GM18868 (cell line): ENCODE measurements at regions not wholly inside any gene's neighbourhood (a gene's known extent, or its start where the extent isn't known, plus 50 kb on each side); places are given as distances from the start of the nearest gene placed in this dataset.
"Not testable (repeated sequence)": the region's sequence is repeated elsewhere in the genome, so short reads cannot be mapped to it uniquely, and the experiment has no call there.

Experiments used
- ATAC-seq: cut with Tn5 transposase; IDR thresholded peaks from one replicate; pipeline ENCODE4 v1.9.1; 2021; ENCODE audit warnings: mild to moderate bottlenecking, moderate library complexity; ENCODE audit not compliant: unreplicated experiment

GRCh38 chr3:34046154-34046553, 247.7 kb downstream of the PDCD6IP start:
- ATAC-seq = no peak

GRCh38 chr3:34053626-34054025, 255.2 kb downstream of the PDCD6IP start:
- ATAC-seq = no peak

GRCh38 chr3:34056181-34056910, 257.9 kb downstream of the PDCD6IP start:
- peak; percentile 11 for ATAC-seq

GRCh38 chr3:34056951-34057390, 258.5 kb downstream of the PDCD6IP start:
- ATAC-seq = peak; percentile 92

GRCh38 chr3:34060995-34061394, 262.6 kb downstream of the PDCD6IP start:
- ATAC-seq = not testable (repeated sequence)

GRCh38 chr3:34065901-34066300, 267.5 kb downstream of the PDCD6IP start:
- ATAC-seq = no peak

- no peak for ATAC-seq
Observed at GRCh38 chr3:34066328-34066727, 267.9 kb downstream of the PDCD6IP start.

- ATAC-seq = no peak
Observed at GRCh38 chr3:34066999-34067398, 268.6 kb downstream of the PDCD6IP start.

GRCh38 chr3:34067536-34068051, 269.2 kb downstream of the PDCD6IP start:
- peak; percentile 55 for ATAC-seq

- no peak for ATAC-seq
Observed at GRCh38 chr3:34068505-34068904, 270.1 kb downstream of the PDCD6IP start.

GRCh38 chr3:34070831-34071585, 272.6 kb downstream of the PDCD6IP start:
- ATAC-seq = peak; percentile 43

- no peak for ATAC-seq
Observed at GRCh38 chr3:34072297-34072696, 273.9 kb downstream of the PDCD6IP start.

- ATAC-seq = no peak
Observed at GRCh38 chr3:34073111-34073510, 274.7 kb downstream of the PDCD6IP start.

- ATAC-seq = peak; percentile 19
Observed at GRCh38 chr3:34073961-34074360, 275.5 kb downstream of the PDCD6IP start.

- no peak for ATAC-seq
Observed at GRCh38 chr3:34075975-34076374, 277.5 kb downstream of the PDCD6IP start.

- ATAC-seq = peak; percentile 85
Observed at GRCh38 chr3:34077417-34078195, 279.2 kb downstream of the PDCD6IP start.

GRCh38 chr3:34078418-34078817, 280.0 kb downstream of the PDCD6IP start:
- ATAC-seq = no peak

- not testable (repeated sequence) for ATAC-seq
Observed at GRCh38 chr3:34079849-34080248, 281.4 kb downstream of the PDCD6IP start.

- ATAC-seq = not testable (repeated sequence)
Observed at GRCh38 chr3:34090379-34090778, 291.9 kb downstream of the PDCD6IP start.

GRCh38 chr3:34090876-34091275, 292.4 kb downstream of the PDCD6IP start:
- ATAC-seq = no peak

- ATAC-seq = not testable (repeated sequence)
Observed at GRCh38 chr3:34094280-34094679, 295.9 kb downstream of the PDCD6IP start.
